GM12892 (cell line): ENCODE measurements at regions not wholly inside any gene's neighbourhood (a gene's known extent, or its start where the extent isn't known, plus 50 kb on each side); places are given as distances from the start of the nearest gene placed in this dataset.

ENCODE experiments used
- POLR2A ChIP-seq: IDR thresholded peaks from 2 replicates; pipeline ENCODE4 v1.6.1; 2011; ENCODE audit warnings: low read depth, low read length, control low read depth
- POLR2AphosphoS5 ChIP-seq: IDR thresholded peaks from 2 replicates; pipeline ENCODE4 v1.6.1; 2011; ENCODE audit warnings: low read depth, low read length, control low read depth
- TAF1 ChIP-seq: IDR thresholded peaks from 2 replicates; pipeline ENCODE4 v1.6.1; 2011; ENCODE audit warnings: low read depth, mild to moderate bottlenecking, control low read depth, low read length, borderline replicate concordance

DNA sequence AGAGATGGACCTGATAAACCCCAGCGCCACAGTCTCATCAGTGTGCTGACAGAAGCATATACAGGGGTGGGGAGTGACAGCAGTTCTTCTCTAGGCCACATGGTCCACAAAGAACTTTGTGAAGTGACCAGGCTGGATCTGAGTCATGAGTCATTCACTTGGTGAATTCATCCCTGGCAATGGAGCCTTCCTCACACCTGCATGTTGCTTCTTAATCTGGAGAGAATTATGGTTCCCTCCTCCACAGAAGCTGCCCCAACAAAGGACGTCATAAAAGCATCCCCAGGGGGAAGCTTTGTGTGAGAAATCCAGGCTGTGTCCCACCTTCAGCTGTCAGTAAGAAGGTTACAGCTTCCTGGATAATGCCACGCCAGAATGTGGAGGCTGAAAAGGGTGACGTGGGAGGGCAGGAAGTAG is 215.6 kb upstream of the MAF start:
- TF ChIP-seq POLR2A: no peak
- no peak for TF ChIP-seq POLR2AphosphoS5
- no peak for TF ChIP-seq TAF1
